ENCODE measurements at regions not wholly inside any gene's neighbourhood (a gene's known extent, or its start where the extent isn't known, plus 50 kb on each side); places are given as distances from the start of the nearest gene placed in this dataset.

DNA sequence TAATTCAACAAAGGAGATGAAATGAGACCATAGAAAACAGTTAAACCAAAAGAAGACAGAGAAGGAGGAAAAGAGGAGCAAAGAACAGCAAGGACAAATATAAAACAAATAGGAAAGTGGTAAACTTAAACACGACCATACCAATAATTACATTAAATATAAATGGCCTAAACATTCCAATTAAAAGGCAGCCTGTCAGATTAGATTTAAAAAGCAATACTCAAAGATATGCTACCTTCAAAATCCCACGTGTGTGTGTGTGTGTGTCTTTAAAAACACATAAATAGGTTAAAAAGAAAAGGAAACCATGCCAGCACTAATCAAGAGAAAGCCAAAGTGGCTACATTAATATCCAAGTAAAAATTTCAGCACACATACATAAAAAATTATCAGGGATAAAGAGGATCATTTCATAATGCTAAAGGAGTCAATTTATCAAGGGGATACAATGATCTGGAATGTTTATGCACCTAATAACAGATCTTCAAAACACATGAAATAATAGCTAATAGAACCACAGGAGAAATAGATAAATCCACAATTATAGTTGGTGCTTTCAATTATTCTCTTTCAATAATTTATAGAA lies 355.7 kb upstream of the POU3F1 start:
- TF ChIP-seq, protein P1, sequence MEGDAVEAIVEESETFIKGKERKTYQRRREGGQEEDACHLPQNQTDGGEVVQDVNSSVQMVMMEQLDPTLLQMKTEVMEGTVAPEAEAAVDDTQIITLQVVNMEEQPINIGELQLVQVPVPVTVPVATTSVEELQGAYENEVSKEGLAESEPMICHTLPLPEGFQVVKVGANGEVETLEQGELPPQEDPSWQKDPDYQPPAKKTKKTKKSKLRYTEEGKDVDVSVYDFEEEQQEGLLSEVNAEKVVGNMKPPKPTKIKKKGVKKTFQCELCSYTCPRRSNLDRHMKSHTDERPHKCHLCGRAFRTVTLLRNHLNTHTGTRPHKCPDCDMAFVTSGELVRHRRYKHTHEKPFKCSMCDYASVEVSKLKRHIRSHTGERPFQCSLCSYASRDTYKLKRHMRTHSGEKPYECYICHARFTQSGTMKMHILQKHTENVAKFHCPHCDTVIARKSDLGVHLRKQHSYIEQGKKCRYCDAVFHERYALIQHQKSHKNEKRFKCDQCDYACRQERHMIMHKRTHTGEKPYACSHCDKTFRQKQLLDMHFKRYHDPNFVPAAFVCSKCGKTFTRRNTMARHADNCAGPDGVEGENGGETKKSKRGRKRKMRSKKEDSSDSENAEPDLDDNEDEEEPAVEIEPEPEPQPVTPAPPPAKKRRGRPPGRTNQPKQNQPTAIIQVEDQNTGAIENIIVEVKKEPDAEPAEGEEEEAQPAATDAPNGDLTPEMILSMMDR (IDR thresholded peaks at IDR 0.05 in 8 of 11, conservative IDR thresholded peaks at IDR 0.05 in 3 of 11) = no peak
- TF ChIP-seq POLR2A (IDR thresholded peaks at IDR 0.05) = no peak
- TF ChIP-seq POLR2AphosphoS5 (IDR thresholded peaks at IDR 0.05) = no peak

All from spleen (tissue), 7 donors.